Esophagus squamous epithelium (tissue), 4 donors: ENCODE measurements at regions not wholly inside any gene's neighbourhood (a gene's known extent, or its start where the extent isn't known, plus 50 kb on each side); places are given as distances from the start of the nearest gene placed in this dataset.

Experiments
- CTCF ChIP-seq, 6 experiments: fragments of 450-650 bp in 4 of 6; fragments of 200-600 bp in 2 of 6; sonication (generic) in 2 of 6; IDR thresholded peaks; one replicate each; pipeline ENCODE4 v1.5.1; 2016 to 2019; ENCODE audit warnings: antibody characterized with exemption in 6 of 6, mild to moderate bottlenecking in 4 of 6, moderate library complexity in 4 of 6
- POLR2A ChIP-seq, 4 donors: fragments of 450-650 bp; IDR thresholded peaks; one replicate each; pipeline ENCODE4 v1.6.1; 2017; ENCODE audit warnings: antibody characterized with exemption in 4 of 4, mild to moderate bottlenecking in 4 of 4, moderate library complexity in 3 of 4

DNA sequence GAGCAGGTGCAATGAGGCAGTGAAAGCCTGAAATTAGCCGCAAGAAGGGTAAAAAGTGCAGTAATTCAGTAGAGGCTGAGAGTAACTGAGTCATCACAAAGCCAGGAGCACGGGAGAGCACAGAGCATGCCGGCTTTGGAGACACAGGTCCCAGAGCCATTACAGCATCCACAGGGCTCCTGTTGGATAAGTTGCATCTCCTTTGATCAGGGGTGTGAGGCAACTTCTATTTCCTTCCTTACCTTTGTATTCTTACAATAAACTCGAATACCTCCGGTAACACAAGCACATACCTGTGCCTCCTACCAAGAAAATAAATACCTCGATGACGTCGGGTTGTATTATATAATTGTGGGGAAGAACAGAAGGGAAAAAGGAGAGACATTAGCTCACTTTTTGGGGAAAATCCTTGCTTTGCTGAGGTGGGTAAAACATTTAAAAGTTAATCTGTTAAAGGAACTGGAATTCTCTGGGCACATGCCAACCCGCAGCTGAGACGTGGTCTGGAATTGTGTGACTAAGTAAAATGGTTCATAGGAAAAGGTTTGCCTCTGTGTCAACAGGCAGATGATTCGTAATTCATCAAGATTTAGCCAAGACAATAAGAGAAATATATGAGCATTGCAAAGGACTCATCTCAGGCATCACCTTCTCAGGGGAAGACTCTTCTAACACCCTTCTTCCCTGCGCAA, 360.7 kb upstream of the ZFP64 start:
- TF ChIP-seq CTCF (IDR thresholded peaks at IDR 0.05) (no peak), POLR2A (IDR thresholded peaks at IDR 0.05) (no peak)
